ENCODE measurements at regions not wholly inside any gene's neighbourhood (a gene's known extent, or its start where the extent isn't known, plus 50 kb on each side); places are given as distances from the start of the nearest gene placed in this dataset.
A peak's percentile ranks its signal among the peaks of the same experiment; 100 is the strongest.

DNA sequence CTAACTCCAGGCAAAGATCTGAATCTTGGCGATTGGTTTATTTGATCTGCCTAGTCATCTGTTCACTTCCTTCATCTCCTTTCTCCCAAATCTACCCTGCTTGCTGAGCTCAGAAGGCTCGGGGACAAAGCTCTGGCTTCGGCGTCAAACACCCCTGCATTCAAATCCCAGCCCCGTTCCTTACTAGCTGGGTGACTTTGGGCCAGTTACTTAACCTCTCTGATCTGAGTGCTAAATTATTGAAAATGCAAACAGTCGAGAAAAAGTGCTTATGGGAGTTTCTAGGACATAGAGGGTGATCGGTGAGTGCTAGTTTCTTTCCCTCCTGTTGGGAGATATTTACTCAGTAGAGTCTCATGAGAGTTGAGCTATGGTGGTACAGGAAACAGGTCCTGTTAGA lies 121.2 kb upstream of the RFLNA start:
- Histone ChIP-seq H3K9ac (no peak overlapping the region), H3K79me2 (ENCODE audit: insufficient read depth) (no peaks in the 10 kb centered on the region), H3K4me2 (ENCODE audit: unreplicated experiment) (peak overlapping the region; percentile 43), H3F3A (ENCODE audit: insufficient read depth) (peaks cover 39% of the 10 kb centered on the region), H3K36me3 (ENCODE audit: low read depth) (no peaks in the 10 kb centered on the region), H3K9me2 (ENCODE audit: insufficient read depth) (no peaks in the 10 kb centered on the region), H4K20me1 (ENCODE audit: insufficient read depth) (no peaks in the 10 kb centered on the region), H3K27ac (peak overlapping the region; percentile 75), H3K4me1 (ENCODE audit: insufficient read depth) (peaks cover 49% of the 10 kb centered on the region), H2AFZ (no peak overlapping the region), H3K27me3 (replicated peaks; ENCODE audit: insufficient read depth) (no peaks in the 10 kb centered on the region), H3K9me3 (ENCODE audit: low read depth) (no peaks in the 10 kb centered on the region), H3K4me3 (no peak overlapping the region)
- 92 to 94% methylated on average over 7 of the region's 7 CpGs for WGBS, 2 experiments (ENCODE audit: low coverage in 1 of 2, low lambda C conversion rate in 2 of 2, missing lambda C conversion rate in 2 of 2)
- in situ Hi-C loops (cut with MboI): no loop called here
- TF ChIP-seq EZH2 (IDR thresholded peaks at IDR 0.05; ENCODE audit: insufficient read depth, poor library complexity, severe bottlenecking) (no peak), EZH2phosphoT487 (IDR thresholded peaks at IDR 0.05; ENCODE audit: insufficient read depth, low read depth) (no peak)
- no peak for DNase-seq

- peaks cover 49% of the 10 kb centered on the region for H3K4me1 ChIP-seq (ENCODE audit: insufficient read depth)
- peak overlapping the region; percentile 43 for H3K4me2 ChIP-seq (ENCODE audit: unreplicated experiment)
- DNase-seq: peak; percentile 92
- no peaks in the 10 kb centered on the region for H3K79me2 ChIP-seq (ENCODE audit: insufficient read depth)
- no peaks in the 10 kb centered on the region for H3K36me3 ChIP-seq (ENCODE audit: low read depth)
- H3K9me3 ChIP-seq (ENCODE audit: low read depth): no peaks in the 10 kb centered on the region
- in situ Hi-C loops (cut with MboI): no loop called here
- H2AFZ ChIP-seq: peak overlapping the region; percentile 57
- H3F3A ChIP-seq (ENCODE audit: insufficient read depth): peaks cover 39% of the 10 kb centered on the region
- H3K27me3 ChIP-seq (replicated peaks; ENCODE audit: insufficient read depth): no peaks in the 10 kb centered on the region
- H3K27ac ChIP-seq: peak overlapping the region; percentile 75
- no peak for TF ChIP-seq EZH2phosphoT487 (IDR thresholded peaks at IDR 0.05; ENCODE audit: insufficient read depth, low read depth)
- TF ChIP-seq EZH2 (IDR thresholded peaks at IDR 0.05; ENCODE audit: insufficient read depth, poor library complexity, severe bottlenecking): no peak
- peak overlapping the region; percentile 51 for H3K9ac ChIP-seq
- no peaks in the 10 kb centered on the region for H3K9me2 ChIP-seq (ENCODE audit: insufficient read depth)
- H4K20me1 ChIP-seq (ENCODE audit: insufficient read depth): no peaks in the 10 kb centered on the region
- WGBS, 2 experiments (ENCODE audit: low coverage in 1 of 2, low lambda C conversion rate in 2 of 2, missing lambda C conversion rate in 2 of 2): 6 to 7% methylated on average over 17 of the region's 17 CpGs
- H3K4me3 ChIP-seq: peak overlapping the region; percentile 38
Observed at GRCh38 chr12:124174451-124175348, 120.2 kb upstream of the RFLNA start.

DNA sequence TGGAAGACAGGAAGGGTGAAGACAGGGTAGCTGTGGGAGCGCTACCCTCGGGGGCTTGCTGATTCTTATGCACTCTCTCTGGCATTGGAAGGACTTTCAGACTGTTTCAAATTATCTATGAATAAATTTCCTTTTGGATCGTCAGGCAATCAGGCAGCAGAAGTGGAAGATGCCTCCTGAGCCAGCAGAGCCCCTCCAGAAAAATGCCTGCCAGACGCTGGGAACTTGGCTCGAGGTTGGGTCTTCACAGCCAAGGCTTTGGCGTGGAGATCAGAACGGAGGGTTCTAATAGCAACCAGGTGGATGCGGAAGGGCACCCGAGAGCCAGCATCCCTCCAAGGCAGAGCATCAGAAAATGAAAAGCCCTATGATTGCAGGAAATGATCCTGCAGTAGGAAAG lies 119.2 kb upstream of the RFLNA start:
- H3K9ac ChIP-seq: no peak overlapping the region
- H3K9me3 ChIP-seq (ENCODE audit: low read depth): no peaks in the 10 kb centered on the region
- no peaks in the 10 kb centered on the region for H3K27me3 ChIP-seq (replicated peaks; ENCODE audit: insufficient read depth)
- in situ Hi-C loops (cut with MboI): no loop called here
- H4K20me1 ChIP-seq (ENCODE audit: insufficient read depth): no peaks in the 10 kb centered on the region
- no peak overlapping the region for H3K4me3 ChIP-seq
- 27 to 33% methylated on average over 9 of the region's 9 CpGs for WGBS, 2 experiments (ENCODE audit: low coverage in 1 of 2, low lambda C conversion rate in 2 of 2, missing lambda C conversion rate in 2 of 2)
- H3K36me3 ChIP-seq (ENCODE audit: low read depth): no peaks in the 10 kb centered on the region
- no peaks in the 10 kb centered on the region for H3K9me2 ChIP-seq (ENCODE audit: insufficient read depth)
- DNase-seq: no peak
- peaks cover 35% of the 10 kb centered on the region for H3F3A ChIP-seq (ENCODE audit: insufficient read depth)
- H3K4me2 ChIP-seq (ENCODE audit: unreplicated experiment): no peak overlapping the region
- H2AFZ ChIP-seq: peak overlapping the region; percentile 57; the same call in 1 of the 2 replicates
- H3K27ac ChIP-seq: no peak overlapping the region
- H3K4me1 ChIP-seq (ENCODE audit: insufficient read depth): peaks cover 42% of the 10 kb centered on the region
- TF ChIP-seq EZH2phosphoT487 (IDR thresholded peaks at IDR 0.05; ENCODE audit: insufficient read depth, low read depth): no peak
- no peak for TF ChIP-seq EZH2 (IDR thresholded peaks at IDR 0.05; ENCODE audit: insufficient read depth, poor library complexity, severe bottlenecking)
- H3K79me2 ChIP-seq (ENCODE audit: insufficient read depth): no peaks in the 10 kb centered on the region

DNA sequence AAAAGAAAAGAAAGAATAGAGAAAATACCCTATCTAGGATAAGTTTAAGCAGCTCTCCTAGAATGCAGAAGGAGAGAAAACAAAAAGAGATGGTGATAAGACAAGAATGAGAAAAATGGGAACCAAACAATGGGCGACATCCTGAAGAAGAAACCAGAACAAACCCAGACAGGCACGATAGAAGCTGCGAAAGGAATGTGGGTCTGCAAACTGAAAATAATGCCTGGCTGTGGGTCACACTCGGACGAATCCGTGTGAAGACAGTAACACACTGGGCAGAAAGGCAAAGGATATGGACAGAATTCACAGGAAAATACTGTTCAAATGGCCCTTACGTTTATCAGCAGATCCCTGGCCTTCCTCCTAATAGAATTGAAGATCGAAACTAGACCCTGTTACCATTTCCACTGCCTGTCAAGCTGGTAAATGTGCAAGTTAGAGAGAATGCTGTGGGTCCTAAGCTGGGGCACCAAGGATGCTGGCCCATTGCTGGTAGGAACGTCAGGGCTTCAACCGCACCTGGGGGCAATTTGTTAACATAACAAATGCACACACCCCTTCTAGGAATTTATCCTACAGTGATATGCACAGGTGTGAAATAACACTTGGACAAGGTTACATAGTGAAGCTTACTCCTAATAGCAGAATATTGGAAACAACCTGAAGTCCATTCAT lies 117.5 kb upstream of the RFLNA start:
- no peak overlapping the region for H3K27ac ChIP-seq
- no peak overlapping the region for H2AFZ ChIP-seq
- TF ChIP-seq EZH2 (IDR thresholded peaks at IDR 0.05; ENCODE audit: insufficient read depth, poor library complexity, severe bottlenecking) (no peak), EZH2phosphoT487 (IDR thresholded peaks at IDR 0.05; ENCODE audit: insufficient read depth, low read depth) (no peak)
- no peak for DNase-seq
- H3K9ac ChIP-seq: no peak overlapping the region
- no peak overlapping the region for H3K4me2 ChIP-seq (ENCODE audit: unreplicated experiment)
- no peaks in the 10 kb centered on the region for H3K36me3 ChIP-seq (ENCODE audit: low read depth)
- H3K79me2 ChIP-seq (ENCODE audit: insufficient read depth): no peaks in the 10 kb centered on the region
- H3K27me3 ChIP-seq (replicated peaks; ENCODE audit: insufficient read depth): no peaks in the 10 kb centered on the region
- in situ Hi-C loops (cut with MboI): no loop called here
- peaks cover 20% of the 10 kb centered on the region for H3F3A ChIP-seq (ENCODE audit: insufficient read depth)
- H3K4me1 ChIP-seq (ENCODE audit: insufficient read depth): peaks cover 28% of the 10 kb centered on the region
- 90 to 92% methylated on average over 10 of the region's 10 CpGs for WGBS, 2 experiments (ENCODE audit: low coverage in 1 of 2, low lambda C conversion rate in 2 of 2, missing lambda C conversion rate in 2 of 2)
- no peaks in the 10 kb centered on the region for H3K9me3 ChIP-seq (ENCODE audit: low read depth)
- H3K9me2 ChIP-seq (ENCODE audit: insufficient read depth): no peaks in the 10 kb centered on the region
- H4K20me1 ChIP-seq (ENCODE audit: insufficient read depth): no peaks in the 10 kb centered on the region
- H3K4me3 ChIP-seq: no peak overlapping the region

Measured in GM23248 (cell line).